ENCODE measurements at regions not wholly inside any gene's neighbourhood (a gene's known extent, or its start where the extent isn't known, plus 50 kb on each side); places are given as distances from the start of the nearest gene placed in this dataset.

GRCh38 chr16:54693864-54694263 lies 236.8 kb upstream of the IRX5 start:
- H3K4me1 ChIP-seq (ENCODE audit: control insufficient read depth in 3 of 3, insufficient read depth in 2 of 3, low read depth in 1 of 3, low read length in 2 of 3): no peaks in the 10 kb centered on the region
- DNase-seq (no peak), FAIRE-seq (no peak)
- H3K27ac ChIP-seq (ENCODE audit: low read depth in 1 of 3, low read length in 2 of 3): no peak overlapping the region
- no peaks in the 10 kb centered on the region for H3K9me3 ChIP-seq (ENCODE audit: control insufficient read depth in 2 of 2, insufficient read depth in 1 of 2, low read depth in 1 of 2, low read length in 1 of 2)
- H3K36me3 ChIP-seq (ENCODE audit: control insufficient read depth in 3 of 3, insufficient read depth in 2 of 3, low read depth in 1 of 3, low read length in 3 of 3): no peaks in the 10 kb centered on the region
- H3K27me3 ChIP-seq (ENCODE audit: control insufficient read depth in 3 of 3, insufficient read depth in 3 of 3, low read length in 3 of 3): peaks cover 0 to 6% (median 0%) of the 10 kb centered on the region in 3 donors
- H3K4me3 ChIP-seq (ENCODE audit: low read depth in 1 of 3, low read length in 3 of 3): no peak overlapping the region

DNA sequence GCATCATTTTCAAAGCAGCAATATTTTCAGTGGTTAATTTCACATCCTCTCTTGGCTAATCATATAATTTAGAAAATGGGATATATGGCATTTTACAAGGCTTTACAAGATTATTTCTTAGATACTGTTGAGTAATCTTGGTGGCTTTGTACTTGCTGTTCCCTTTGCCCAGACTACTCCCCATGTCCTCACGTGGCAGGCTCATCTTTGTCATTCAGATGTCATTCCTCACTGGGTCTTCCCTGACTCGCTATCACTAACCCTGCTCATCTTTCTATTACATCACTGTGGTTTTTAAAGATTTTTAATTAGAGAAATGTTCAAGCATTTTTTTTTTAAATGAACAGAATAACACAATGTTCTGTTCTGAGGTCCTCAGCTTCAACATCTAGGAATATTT lies 240.0 kb upstream of the IRX5 start:
- Histone ChIP-seq H3K4me3 (ENCODE audit: low read depth in 1 of 3, low read length in 3 of 3) (no peak overlapping the region), H3K36me3 (ENCODE audit: control insufficient read depth in 3 of 3, insufficient read depth in 2 of 3, low read depth in 1 of 3, low read length in 3 of 3) (no peaks in the 10 kb centered on the region), H3K4me1 (ENCODE audit: control insufficient read depth in 3 of 3, insufficient read depth in 2 of 3, low read depth in 1 of 3, low read length in 2 of 3) (no peaks in the 10 kb centered on the region), H3K27me3 (ENCODE audit: control insufficient read depth in 3 of 3, insufficient read depth in 3 of 3, low read length in 3 of 3) (peaks cover 0 to 6% (median 0%) of the 10 kb centered on the region in 3 donors), H3K27ac (ENCODE audit: low read depth in 1 of 3, low read length in 2 of 3) (no peak overlapping the region), H3K9me3 (ENCODE audit: control insufficient read depth in 2 of 2, insufficient read depth in 1 of 2, low read depth in 1 of 2, low read length in 1 of 2) (no peaks in the 10 kb centered on the region)
- WGBS, 3 donors: 49 to 61% (median 59%) methylated on average over 2 of the region's 2 CpGs
- no peak for FAIRE-seq
- DNase-seq: no peak

GRCh38 chr16:54690306-54690705 lies 240.4 kb upstream of the IRX5 start:
- Histone ChIP-seq H3K4me1 (ENCODE audit: control insufficient read depth in 3 of 3, insufficient read depth in 2 of 3, low read depth in 1 of 3, low read length in 2 of 3) (no peaks in the 10 kb centered on the region), H3K9me3 (ENCODE audit: control insufficient read depth in 2 of 2, insufficient read depth in 1 of 2, low read depth in 1 of 2, low read length in 1 of 2) (no peaks in the 10 kb centered on the region), H3K4me3 (ENCODE audit: low read depth in 1 of 3, low read length in 3 of 3) (no peak overlapping the region), H3K36me3 (ENCODE audit: control insufficient read depth in 3 of 3, insufficient read depth in 2 of 3, low read depth in 1 of 3, low read length in 3 of 3) (no peaks in the 10 kb centered on the region), H3K27me3 (ENCODE audit: control insufficient read depth in 3 of 3, insufficient read depth in 3 of 3, low read length in 3 of 3) (peaks cover 0 to 6% (median 0%) of the 10 kb centered on the region in 3 donors), H3K27ac (ENCODE audit: low read depth in 1 of 3, low read length in 2 of 3) (no peak overlapping the region)
- 72 to 89% (median 76%) methylated on average over 2 of the region's 2 CpGs for WGBS, 3 donors
- DNase-seq (no peak), FAIRE-seq (no peak)

DNA sequence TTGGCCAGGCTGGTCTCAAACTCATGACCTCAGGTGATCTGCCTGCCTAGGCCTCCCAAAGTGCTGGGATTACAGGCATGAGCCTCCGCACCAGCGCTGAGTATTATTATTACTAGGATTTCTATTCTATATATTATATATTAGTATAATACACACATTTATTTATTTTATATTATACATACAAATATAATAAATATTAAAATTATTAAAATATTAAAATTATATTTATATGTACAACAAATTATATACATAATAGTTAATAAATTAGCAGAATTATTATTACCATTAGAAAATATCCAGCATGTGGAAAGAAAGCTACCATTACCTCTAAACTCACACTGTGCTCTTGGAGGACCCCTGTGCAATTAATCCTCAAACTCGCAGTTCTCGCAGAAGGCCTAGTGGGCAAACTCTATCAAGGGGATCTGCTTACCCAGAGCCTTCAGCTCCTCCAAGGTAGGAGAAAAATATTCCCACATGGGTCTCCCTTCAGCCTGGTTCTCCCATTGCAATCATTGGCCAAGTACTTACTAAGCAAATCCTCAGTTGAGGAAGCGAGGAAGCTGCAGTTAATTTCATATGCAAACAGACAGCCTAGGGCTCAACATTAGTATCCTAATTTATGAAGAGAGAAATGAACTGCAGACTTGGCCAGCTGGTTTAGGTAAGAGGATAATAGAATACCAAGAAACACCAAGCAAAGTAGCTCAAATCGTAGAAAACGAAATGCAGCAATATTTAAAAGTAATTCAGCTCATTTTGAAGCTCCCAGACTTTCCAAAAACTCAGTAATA lies 241.4 kb upstream of the IRX5 start:
- Histone ChIP-seq H3K27me3 (ENCODE audit: control insufficient read depth in 3 of 3, insufficient read depth in 3 of 3, low read length in 3 of 3) (peaks cover 0 to 6% (median 0%) of the 10 kb centered on the region in 3 donors), H3K4me3 (ENCODE audit: low read depth in 1 of 3, low read length in 3 of 3) (no peak overlapping the region), H3K27ac (ENCODE audit: low read depth in 1 of 3, low read length in 2 of 3) (no peak overlapping the region), H3K4me1 (ENCODE audit: control insufficient read depth in 3 of 3, insufficient read depth in 2 of 3, low read depth in 1 of 3, low read length in 2 of 3) (no peaks in the 10 kb centered on the region), H3K9me3 (ENCODE audit: control insufficient read depth in 2 of 2, insufficient read depth in 1 of 2, low read depth in 1 of 2, low read length in 1 of 2) (no peaks in the 10 kb centered on the region), H3K36me3 (ENCODE audit: control insufficient read depth in 3 of 3, insufficient read depth in 2 of 3, low read depth in 1 of 3, low read length in 3 of 3) (no peaks in the 10 kb centered on the region)
- WGBS, 3 donors: 81 to 88% (median 87%) methylated on average over 7 of the region's 7 CpGs
- DNase-seq (no peak), FAIRE-seq (no peak)

DNA sequence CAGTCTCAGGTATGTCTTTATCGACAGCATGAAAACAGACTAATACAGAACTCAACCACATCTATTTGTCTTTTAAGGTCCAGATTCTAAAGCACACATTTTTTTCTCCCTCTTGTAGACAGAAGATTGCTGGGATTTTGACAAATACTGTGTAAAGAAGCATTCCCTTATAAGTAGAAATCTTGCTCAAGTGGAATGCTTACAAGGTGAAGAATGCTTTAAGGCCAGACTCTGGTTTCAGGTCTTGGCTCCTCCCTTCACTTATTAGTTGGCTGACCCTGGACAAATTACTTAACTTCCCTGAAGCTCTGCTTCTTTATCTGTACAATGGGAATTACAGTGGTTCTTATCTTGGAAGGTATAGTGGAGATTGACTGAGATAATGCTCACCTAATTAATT lies 242.3 kb upstream of the IRX5 start:
- WGBS, 3 donors: 94 to 100% (median 94%) methylated on average over 1 of the region's 1 CpG
- Histone ChIP-seq H3K27me3 (ENCODE audit: control insufficient read depth in 3 of 3, insufficient read depth in 3 of 3, low read length in 3 of 3) (peaks cover 0 to 6% (median 0%) of the 10 kb centered on the region in 3 donors), H3K27ac (ENCODE audit: low read depth in 1 of 3, low read length in 2 of 3) (no peak overlapping the region), H3K4me1 (ENCODE audit: control insufficient read depth in 3 of 3, insufficient read depth in 2 of 3, low read depth in 1 of 3, low read length in 2 of 3) (no peaks in the 10 kb centered on the region), H3K4me3 (ENCODE audit: low read depth in 1 of 3, low read length in 3 of 3) (no peak overlapping the region), H3K36me3 (ENCODE audit: control insufficient read depth in 3 of 3, insufficient read depth in 2 of 3, low read depth in 1 of 3, low read length in 3 of 3) (no peaks in the 10 kb centered on the region), H3K9me3 (ENCODE audit: control insufficient read depth in 2 of 2, insufficient read depth in 1 of 2, low read depth in 1 of 2, low read length in 1 of 2) (no peaks in the 10 kb centered on the region)
- DNase-seq: no peak
- no peak for FAIRE-seq

GRCh38 chr16:54687043-54687899 lies 243.4 kb upstream of the IRX5 start:
- no peak overlapping the region for H3K4me3 ChIP-seq (ENCODE audit: low read depth in 1 of 3, low read length in 3 of 3)
- H3K27ac ChIP-seq (ENCODE audit: low read depth in 1 of 3, low read length in 2 of 3): no peak overlapping the region
- 63 to 66% (median 63%) methylated on average over 8 of the region's 8 CpGs for WGBS, 3 donors
- H3K4me1 ChIP-seq (ENCODE audit: control insufficient read depth in 3 of 3, insufficient read depth in 2 of 3, low read depth in 1 of 3, low read length in 2 of 3): no peaks in the 10 kb centered on the region
- no peaks in the 10 kb centered on the region for H3K27me3 ChIP-seq (ENCODE audit: control insufficient read depth in 3 of 3, insufficient read depth in 3 of 3, low read length in 3 of 3)
- no peaks in the 10 kb centered on the region for H3K36me3 ChIP-seq (ENCODE audit: control insufficient read depth in 3 of 3, insufficient read depth in 2 of 3, low read depth in 1 of 3, low read length in 3 of 3)
- H3K9me3 ChIP-seq (ENCODE audit: control insufficient read depth in 2 of 2, insufficient read depth in 1 of 2, low read depth in 1 of 2, low read length in 1 of 2): no peaks in the 10 kb centered on the region
- FAIRE-seq (no peak), DNase-seq (no peak)

DNA sequence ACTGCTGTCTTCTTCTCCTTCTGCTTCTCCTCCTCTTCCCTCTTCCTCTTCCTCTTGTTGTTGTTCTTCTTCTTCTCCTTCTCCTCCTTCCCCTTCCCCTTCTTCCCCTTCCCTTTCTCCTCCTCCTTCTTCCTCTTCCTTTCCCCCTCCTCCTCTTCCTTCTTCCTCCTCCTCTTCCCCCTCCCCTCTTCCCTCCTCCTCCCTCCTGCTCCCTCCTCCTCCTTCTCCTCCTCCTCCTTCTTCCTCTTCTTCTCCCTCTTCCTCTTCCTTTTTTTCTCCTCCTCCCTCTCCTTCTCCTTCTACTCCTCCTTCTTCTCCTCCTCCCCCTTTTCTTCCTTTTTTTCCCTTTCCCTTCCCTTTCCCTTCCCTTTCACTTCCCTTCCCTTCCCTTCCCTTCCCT lies 245.0 kb upstream of the IRX5 start:
- Histone ChIP-seq H3K27me3 (ENCODE audit: control insufficient read depth in 3 of 3, insufficient read depth in 3 of 3, low read length in 3 of 3) (no peaks in the 10 kb centered on the region), H3K36me3 (ENCODE audit: control insufficient read depth in 3 of 3, insufficient read depth in 2 of 3, low read depth in 1 of 3, low read length in 3 of 3) (no peaks in the 10 kb centered on the region), H3K27ac (ENCODE audit: low read depth in 1 of 3, low read length in 2 of 3) (no peak overlapping the region), H3K4me1 (ENCODE audit: control insufficient read depth in 3 of 3, insufficient read depth in 2 of 3, low read depth in 1 of 3, low read length in 2 of 3) (no peaks in the 10 kb centered on the region), H3K4me3 (ENCODE audit: low read depth in 1 of 3, low read length in 3 of 3) (no peak overlapping the region), H3K9me3 (ENCODE audit: control insufficient read depth in 2 of 2, insufficient read depth in 1 of 2, low read depth in 1 of 2, low read length in 1 of 2) (no peaks in the 10 kb centered on the region)
- FAIRE-seq (no peak), DNase-seq (no peak)

DNA sequence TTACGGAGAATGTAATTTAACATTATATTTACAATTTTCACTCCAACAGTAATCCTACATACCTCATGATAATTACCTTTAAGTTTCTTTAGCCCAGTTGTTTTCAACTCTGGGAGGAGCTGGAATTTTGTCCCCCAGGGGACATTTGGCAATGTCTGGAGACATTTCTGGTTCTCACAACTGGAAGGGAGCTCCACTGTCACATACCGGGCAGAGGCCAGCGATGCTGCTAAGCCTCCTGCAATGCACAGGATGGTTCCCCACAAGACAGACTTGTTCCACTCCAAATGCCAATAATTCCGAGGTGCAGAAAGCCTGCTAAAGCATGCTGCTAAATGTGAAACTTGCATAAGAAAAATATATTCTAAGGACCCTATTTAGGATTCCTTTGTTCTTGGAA lies 251.1 kb upstream of the IRX5 start:
- no peak overlapping the region for H3K4me3 ChIP-seq (ENCODE audit: low read depth in 1 of 3, low read length in 3 of 3)
- H3K27me3 ChIP-seq (ENCODE audit: control insufficient read depth in 3 of 3, insufficient read depth in 3 of 3, low read length in 3 of 3): no peaks in the 10 kb centered on the region
- H3K36me3 ChIP-seq (ENCODE audit: control insufficient read depth in 3 of 3, insufficient read depth in 2 of 3, low read depth in 1 of 3, low read length in 3 of 3): no peaks in the 10 kb centered on the region
- DNase-seq (no peak), FAIRE-seq (no peak)
- peaks cover 0 to 4% of the 10 kb centered on the region in 2 donors for H3K9me3 ChIP-seq (ENCODE audit: control insufficient read depth in 2 of 2, insufficient read depth in 1 of 2, low read depth in 1 of 2, low read length in 1 of 2)
- H3K27ac ChIP-seq (ENCODE audit: low read depth in 1 of 3, low read length in 2 of 3): no peak overlapping the region
- H3K4me1 ChIP-seq (ENCODE audit: control insufficient read depth in 3 of 3, insufficient read depth in 2 of 3, low read depth in 1 of 3, low read length in 2 of 3): no peaks in the 10 kb centered on the region
- 88 to 92% (median 90%) methylated on average over 4 of the region's 4 CpGs for WGBS, 3 donors

Data from small intestine (tissue), 7 donors.